ENCODE measurements at regions not wholly inside any gene's neighbourhood (a gene's known extent, or its start where the extent isn't known, plus 50 kb on each side); places are given as distances from the start of the nearest gene placed in this dataset.

DNA sequence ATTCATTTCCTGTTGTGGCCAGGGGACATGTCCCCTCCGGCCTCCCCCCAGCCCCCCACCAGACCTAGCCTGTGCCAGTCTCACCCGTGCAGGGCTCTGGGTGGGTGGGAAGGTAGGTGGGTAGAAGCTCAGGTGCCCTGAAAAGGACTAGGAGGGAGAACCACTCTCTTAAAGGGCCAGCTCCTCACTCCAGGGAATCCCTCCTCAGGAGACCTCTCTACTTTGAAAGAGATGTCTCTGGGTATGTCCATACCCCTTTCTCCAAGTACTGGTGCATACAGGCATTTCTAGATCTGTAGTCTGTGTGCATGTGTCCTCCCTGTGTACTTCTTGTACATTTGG, 60.8 kb upstream of the EPB41L1 start:
- TF ChIP-seq, protein P1, sequence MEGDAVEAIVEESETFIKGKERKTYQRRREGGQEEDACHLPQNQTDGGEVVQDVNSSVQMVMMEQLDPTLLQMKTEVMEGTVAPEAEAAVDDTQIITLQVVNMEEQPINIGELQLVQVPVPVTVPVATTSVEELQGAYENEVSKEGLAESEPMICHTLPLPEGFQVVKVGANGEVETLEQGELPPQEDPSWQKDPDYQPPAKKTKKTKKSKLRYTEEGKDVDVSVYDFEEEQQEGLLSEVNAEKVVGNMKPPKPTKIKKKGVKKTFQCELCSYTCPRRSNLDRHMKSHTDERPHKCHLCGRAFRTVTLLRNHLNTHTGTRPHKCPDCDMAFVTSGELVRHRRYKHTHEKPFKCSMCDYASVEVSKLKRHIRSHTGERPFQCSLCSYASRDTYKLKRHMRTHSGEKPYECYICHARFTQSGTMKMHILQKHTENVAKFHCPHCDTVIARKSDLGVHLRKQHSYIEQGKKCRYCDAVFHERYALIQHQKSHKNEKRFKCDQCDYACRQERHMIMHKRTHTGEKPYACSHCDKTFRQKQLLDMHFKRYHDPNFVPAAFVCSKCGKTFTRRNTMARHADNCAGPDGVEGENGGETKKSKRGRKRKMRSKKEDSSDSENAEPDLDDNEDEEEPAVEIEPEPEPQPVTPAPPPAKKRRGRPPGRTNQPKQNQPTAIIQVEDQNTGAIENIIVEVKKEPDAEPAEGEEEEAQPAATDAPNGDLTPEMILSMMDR (optimal IDR thresholded peaks at IDR 0.05 in 1 of 3, IDR thresholded peaks at IDR 0.05 in 1 of 3, conservative IDR thresholded peaks at IDR 0.05 in 1 of 3; ENCODE audit: extremely low read depth in 1 of 3, insufficient read depth in 2 of 3, low read length in 3 of 3): no peak
- TF ChIP-seq EZH2 (IDR thresholded peaks at IDR 0.05; ENCODE audit: low read length): no peak

Measured in keratinocyte (primary cell).